ENCODE measurements at regions not wholly inside any gene's neighbourhood (a gene's known extent, or its start where the extent isn't known, plus 50 kb on each side); places are given as distances from the start of the nearest gene placed in this dataset.

DNA sequence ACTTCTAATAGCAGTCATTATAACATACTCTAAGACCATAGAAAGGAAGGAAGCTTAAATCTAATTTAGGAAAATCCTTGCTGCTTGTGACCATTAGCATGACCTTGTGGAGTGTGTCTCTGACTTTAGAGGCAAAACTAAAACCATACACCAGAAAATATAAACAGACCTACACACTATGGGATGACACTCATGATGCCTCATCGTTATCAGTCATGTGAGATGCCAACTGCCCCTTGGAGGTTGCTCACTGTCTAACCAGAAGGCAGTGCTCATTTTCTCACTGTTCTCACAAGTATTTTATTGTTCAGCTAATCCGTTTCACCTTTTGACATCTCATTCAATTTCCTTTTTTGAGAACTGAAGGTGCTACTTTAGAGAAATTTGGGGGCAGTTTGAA, 376.9 kb downstream of the RND3 start:
- DNase-seq (ENCODE audit: insufficient read length, low spot score, missing footprints) = no peak
- no peak overlapping the region for H3K4me3 ChIP-seq (ENCODE audit: insufficient read depth, low read length)
- no peaks in the 10 kb centered on the region for H3K79me2 ChIP-seq (ENCODE audit: insufficient read depth, low read length)

DNA sequence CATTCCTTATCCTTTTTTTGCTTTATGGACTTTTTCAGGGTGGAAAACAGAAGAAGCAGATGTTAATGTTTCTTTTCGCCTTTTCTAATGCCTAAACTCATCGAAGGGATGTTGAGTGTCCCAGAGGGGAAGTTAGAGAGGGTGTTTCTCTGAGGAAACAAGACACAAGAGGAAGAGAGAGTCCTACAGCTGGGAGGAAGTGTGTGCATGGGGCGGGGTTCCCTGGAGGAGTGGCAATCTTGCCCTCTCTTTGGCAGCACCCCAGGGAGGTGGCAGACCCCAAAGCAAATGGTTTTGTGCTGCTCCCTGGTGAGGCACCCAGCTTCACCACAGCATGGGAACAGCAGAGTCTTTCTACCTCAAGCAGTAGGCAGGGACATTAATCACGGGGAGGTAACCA, 377.6 kb downstream of the RND3 start:
- Histone ChIP-seq H3K4me2 (ENCODE audit: insufficient read depth, low read length) (no peak overlapping the region), H3K4me3 (ENCODE audit: insufficient read depth, low read length) (no peak overlapping the region), H3K79me2 (ENCODE audit: insufficient read depth, low read length) (no peaks in the 10 kb centered on the region), H3K27ac (ENCODE audit: low read depth, low read length) (no peak overlapping the region), H3K4me1 (ENCODE audit: insufficient read depth, low read length) (no peaks in the 10 kb centered on the region), H3K36me3 (ENCODE audit: insufficient read depth, low read length) (no peaks in the 10 kb centered on the region), H4K20me1 (ENCODE audit: insufficient read depth, low read length) (no peaks in the 10 kb centered on the region), H3K27me3 (ENCODE audit: insufficient read depth, low read length) (no peaks in the 10 kb centered on the region), H2AFZ (ENCODE audit: low read length) (peak overlapping the region; percentile 39), H3K9me3 (ENCODE audit: low read depth, low read length) (no peaks in the 10 kb centered on the region)
- TF ChIP-seq, protein P1, sequence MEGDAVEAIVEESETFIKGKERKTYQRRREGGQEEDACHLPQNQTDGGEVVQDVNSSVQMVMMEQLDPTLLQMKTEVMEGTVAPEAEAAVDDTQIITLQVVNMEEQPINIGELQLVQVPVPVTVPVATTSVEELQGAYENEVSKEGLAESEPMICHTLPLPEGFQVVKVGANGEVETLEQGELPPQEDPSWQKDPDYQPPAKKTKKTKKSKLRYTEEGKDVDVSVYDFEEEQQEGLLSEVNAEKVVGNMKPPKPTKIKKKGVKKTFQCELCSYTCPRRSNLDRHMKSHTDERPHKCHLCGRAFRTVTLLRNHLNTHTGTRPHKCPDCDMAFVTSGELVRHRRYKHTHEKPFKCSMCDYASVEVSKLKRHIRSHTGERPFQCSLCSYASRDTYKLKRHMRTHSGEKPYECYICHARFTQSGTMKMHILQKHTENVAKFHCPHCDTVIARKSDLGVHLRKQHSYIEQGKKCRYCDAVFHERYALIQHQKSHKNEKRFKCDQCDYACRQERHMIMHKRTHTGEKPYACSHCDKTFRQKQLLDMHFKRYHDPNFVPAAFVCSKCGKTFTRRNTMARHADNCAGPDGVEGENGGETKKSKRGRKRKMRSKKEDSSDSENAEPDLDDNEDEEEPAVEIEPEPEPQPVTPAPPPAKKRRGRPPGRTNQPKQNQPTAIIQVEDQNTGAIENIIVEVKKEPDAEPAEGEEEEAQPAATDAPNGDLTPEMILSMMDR (IDR thresholded peaks at IDR 0.05; ENCODE audit: extremely low read depth, low read depth, low read length) = no peak
- DNase-seq (ENCODE audit: insufficient read length, low spot score, missing footprints) = no peak

More for the DNA sequence above, 376.9 kb downstream of the RND3 start:
- H3K9me3 ChIP-seq (ENCODE audit: low read depth, low read length) = no peaks in the 10 kb centered on the region
- H3K36me3 ChIP-seq (ENCODE audit: insufficient read depth, low read length) = no peaks in the 10 kb centered on the region
- no peak overlapping the region for H2AFZ ChIP-seq (ENCODE audit: low read length)
- H3K4me1 ChIP-seq (ENCODE audit: insufficient read depth, low read length) = no peaks in the 10 kb centered on the region
- H3K4me2 ChIP-seq (ENCODE audit: insufficient read depth, low read length) = no peak overlapping the region
- H3K27ac ChIP-seq (ENCODE audit: low read depth, low read length) = no peak overlapping the region
- H4K20me1 ChIP-seq (ENCODE audit: insufficient read depth, low read length) = no peaks in the 10 kb centered on the region
- TF ChIP-seq, protein P1 (IDR thresholded peaks at IDR 0.05; ENCODE audit: extremely low read depth, low read depth, low read length) = no peak
- no peaks in the 10 kb centered on the region for H3K27me3 ChIP-seq (ENCODE audit: insufficient read depth, low read length)

DNA sequence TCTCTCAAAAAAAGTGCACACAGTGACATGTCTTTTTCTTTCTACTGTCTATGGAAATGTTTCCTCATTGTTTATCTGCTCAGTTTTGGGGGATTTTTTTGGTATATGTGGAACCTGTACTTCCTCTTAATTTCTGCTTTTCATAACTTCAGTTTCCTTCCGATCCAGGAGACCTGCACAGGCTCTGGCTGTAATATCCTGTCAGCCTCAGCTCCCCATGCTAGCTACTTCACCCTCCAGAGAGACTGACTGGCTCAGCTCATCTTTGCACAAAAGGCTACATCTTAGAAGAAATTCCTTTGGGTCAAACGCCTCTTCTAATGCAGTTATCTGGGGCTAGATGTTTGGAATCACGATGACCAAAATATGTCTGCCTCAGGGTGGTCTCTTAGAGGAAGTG, 378.4 kb downstream of the RND3 start:
- Histone ChIP-seq H3K27ac (ENCODE audit: low read depth, low read length) (no peak overlapping the region), H4K20me1 (ENCODE audit: insufficient read depth, low read length) (no peaks in the 10 kb centered on the region), H3K4me3 (ENCODE audit: insufficient read depth, low read length) (no peak overlapping the region), H3K9me3 (ENCODE audit: low read depth, low read length) (no peaks in the 10 kb centered on the region), H2AFZ (ENCODE audit: low read length) (no peak overlapping the region), H3K27me3 (ENCODE audit: insufficient read depth, low read length) (no peaks in the 10 kb centered on the region), H3K4me1 (ENCODE audit: insufficient read depth, low read length) (no peaks in the 10 kb centered on the region), H3K79me2 (ENCODE audit: insufficient read depth, low read length) (no peaks in the 10 kb centered on the region), H3K36me3 (ENCODE audit: insufficient read depth, low read length) (no peaks in the 10 kb centered on the region), H3K4me2 (ENCODE audit: insufficient read depth, low read length) (no peak overlapping the region)
- TF ChIP-seq, protein P1 (IDR thresholded peaks at IDR 0.05; ENCODE audit: extremely low read depth, low read depth, low read length) = no peak
- DNase-seq (ENCODE audit: insufficient read length, low spot score, missing footprints) = no peak

DNA sequence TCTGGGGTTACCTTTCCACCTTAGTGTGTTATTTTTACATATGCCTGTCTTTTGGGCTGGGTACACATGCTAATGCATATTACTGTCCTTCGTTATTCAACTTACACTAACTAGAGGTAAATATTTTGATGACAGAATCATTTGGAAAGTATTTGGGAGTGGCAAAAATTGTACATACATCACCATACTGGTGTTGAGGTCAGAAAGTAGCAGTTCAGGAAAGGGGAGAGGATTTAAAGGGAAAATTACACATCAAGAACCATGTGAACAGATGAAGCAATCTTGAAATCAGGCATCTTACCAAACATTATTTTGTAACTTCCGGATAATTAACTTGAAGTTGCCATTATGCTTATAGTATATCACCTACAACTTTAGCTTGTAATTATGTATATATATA, 379.7 kb downstream of the RND3 start:
- TF ChIP-seq, protein P1 (IDR thresholded peaks at IDR 0.05; ENCODE audit: extremely low read depth, low read depth, low read length) = no peak
- no peaks in the 10 kb centered on the region for H3K36me3 ChIP-seq (ENCODE audit: insufficient read depth, low read length)
- H3K4me2 ChIP-seq (ENCODE audit: insufficient read depth, low read length) = no peak overlapping the region
- H4K20me1 ChIP-seq (ENCODE audit: insufficient read depth, low read length) = no peaks in the 10 kb centered on the region
- H3K4me1 ChIP-seq (ENCODE audit: insufficient read depth, low read length) = no peaks in the 10 kb centered on the region
- H3K79me2 ChIP-seq (ENCODE audit: insufficient read depth, low read length) = no peaks in the 10 kb centered on the region
- H2AFZ ChIP-seq (ENCODE audit: low read length) = no peak overlapping the region
- no peak overlapping the region for H3K27ac ChIP-seq (ENCODE audit: low read depth, low read length)
- H3K9me3 ChIP-seq (ENCODE audit: low read depth, low read length) = no peaks in the 10 kb centered on the region
- DNase-seq (ENCODE audit: insufficient read length, low spot score, missing footprints) = no peak
- no peak overlapping the region for H3K4me3 ChIP-seq (ENCODE audit: insufficient read depth, low read length)
- no peaks in the 10 kb centered on the region for H3K27me3 ChIP-seq (ENCODE audit: insufficient read depth, low read length)

Measured in osteoblast (primary cell).